GM12874 (cell line): ENCODE measurements at regions not wholly inside any gene's neighbourhood (a gene's known extent, or its start where the extent isn't known, plus 50 kb on each side); places are given as distances from the start of the nearest gene placed in this dataset.

ENCODE experiments used
- TF ChIP-seq, protein P1 (sequence below): IDR thresholded peaks from 2 replicates; pipeline ENCODE4 v1.5.1; 2011; ENCODE audit warnings: low read depth, mild to moderate bottlenecking, control low read depth, low read length, moderate library complexity; ENCODE audit not compliant: insufficient read depth

DNA sequence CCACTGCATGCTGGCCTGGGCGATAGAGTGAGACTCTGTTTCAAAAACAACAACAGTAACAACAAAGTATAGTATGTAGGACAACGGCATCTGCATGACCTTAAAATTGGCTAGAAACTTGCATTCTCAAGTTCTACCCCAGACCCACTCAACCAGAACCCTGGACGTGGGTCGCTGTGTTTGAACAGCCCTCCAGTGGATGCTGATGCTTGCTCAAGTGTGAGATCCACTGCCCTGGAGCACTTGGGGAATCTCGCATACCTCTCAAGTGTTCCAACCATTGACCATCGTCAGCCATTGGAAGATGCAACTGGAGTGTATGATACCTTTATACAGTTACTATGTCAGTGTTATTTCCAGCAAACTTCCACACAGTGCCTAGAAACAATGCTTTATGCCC, 435.9 kb downstream of the DCDC2C start:
- TF ChIP-seq, protein P1, sequence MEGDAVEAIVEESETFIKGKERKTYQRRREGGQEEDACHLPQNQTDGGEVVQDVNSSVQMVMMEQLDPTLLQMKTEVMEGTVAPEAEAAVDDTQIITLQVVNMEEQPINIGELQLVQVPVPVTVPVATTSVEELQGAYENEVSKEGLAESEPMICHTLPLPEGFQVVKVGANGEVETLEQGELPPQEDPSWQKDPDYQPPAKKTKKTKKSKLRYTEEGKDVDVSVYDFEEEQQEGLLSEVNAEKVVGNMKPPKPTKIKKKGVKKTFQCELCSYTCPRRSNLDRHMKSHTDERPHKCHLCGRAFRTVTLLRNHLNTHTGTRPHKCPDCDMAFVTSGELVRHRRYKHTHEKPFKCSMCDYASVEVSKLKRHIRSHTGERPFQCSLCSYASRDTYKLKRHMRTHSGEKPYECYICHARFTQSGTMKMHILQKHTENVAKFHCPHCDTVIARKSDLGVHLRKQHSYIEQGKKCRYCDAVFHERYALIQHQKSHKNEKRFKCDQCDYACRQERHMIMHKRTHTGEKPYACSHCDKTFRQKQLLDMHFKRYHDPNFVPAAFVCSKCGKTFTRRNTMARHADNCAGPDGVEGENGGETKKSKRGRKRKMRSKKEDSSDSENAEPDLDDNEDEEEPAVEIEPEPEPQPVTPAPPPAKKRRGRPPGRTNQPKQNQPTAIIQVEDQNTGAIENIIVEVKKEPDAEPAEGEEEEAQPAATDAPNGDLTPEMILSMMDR = no peak

DNA sequence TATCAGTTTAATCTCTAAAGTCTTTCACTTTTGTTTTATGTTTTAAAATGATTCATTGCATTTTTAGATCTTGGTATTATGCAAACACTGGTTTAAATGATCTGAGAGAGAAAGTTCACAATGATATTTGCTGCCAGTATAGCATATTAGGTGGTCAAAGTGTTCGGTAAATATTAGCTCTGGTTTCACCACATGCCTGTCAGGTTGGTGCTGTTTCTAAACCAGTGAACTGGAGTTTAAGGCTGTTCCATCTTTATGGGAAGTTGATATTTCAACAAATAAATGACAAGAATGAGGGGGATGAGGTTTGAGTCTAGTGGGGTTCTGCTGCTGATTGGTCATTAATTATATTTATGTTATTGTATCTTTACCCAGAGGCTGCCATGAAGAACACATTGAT, 436.4 kb downstream of the DCDC2C start:
- TF ChIP-seq, protein P1 = no peak

DNA sequence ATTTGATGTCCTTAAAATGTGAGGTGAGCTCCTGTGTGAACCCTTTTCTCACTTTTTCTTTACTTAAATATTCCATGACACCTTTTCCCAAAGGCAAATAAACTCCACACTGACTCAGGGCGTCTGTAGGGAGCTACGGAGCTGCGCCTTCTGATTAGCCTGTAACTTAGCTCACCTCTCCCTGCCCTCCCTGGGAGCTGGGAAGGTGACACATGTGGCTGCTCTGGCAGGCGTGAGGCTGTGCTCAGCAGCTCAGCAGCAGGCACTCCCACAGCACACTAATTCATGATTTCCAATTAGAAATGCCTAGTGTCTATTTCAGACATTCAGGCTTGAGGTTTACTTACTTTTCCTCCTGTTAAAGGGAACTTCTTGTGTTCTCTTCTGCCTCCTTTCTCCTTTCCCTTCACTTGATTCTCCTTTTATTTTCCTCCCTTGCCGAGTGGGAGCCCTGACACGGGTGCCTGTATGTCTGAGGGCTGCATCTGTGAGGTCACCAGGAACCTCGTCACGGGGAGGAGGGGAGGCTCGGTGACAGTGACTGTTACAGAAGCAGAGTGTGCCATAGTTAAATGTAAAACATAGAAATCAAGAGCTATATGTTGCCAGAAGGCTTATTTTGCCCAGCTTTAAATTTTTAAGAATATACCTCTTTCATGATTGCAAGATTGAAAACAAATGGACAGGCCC, 437.1 kb downstream of the DCDC2C start:
- TF ChIP-seq, protein P1 = no peak

DNA sequence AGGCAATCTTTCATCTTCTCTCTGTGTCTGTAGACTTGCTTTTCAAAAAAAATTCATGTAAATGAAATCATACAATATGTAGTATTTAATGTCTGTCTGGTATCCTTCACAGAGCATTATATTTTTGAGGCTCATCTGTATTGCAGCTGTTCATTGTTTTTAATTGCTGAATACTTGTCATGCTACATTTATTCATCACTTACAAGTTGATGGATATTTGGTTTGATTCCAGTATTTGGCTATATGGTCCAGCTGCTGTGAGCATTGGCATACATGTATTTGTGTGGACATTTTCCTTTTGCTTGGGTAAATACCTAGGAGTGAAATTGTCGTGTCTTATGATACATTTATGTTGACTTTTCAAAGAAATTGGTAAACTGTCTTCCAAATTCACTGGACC, 441.4 kb downstream of the DCDC2C start:
- TF ChIP-seq, protein P1 = no peak

DNA sequence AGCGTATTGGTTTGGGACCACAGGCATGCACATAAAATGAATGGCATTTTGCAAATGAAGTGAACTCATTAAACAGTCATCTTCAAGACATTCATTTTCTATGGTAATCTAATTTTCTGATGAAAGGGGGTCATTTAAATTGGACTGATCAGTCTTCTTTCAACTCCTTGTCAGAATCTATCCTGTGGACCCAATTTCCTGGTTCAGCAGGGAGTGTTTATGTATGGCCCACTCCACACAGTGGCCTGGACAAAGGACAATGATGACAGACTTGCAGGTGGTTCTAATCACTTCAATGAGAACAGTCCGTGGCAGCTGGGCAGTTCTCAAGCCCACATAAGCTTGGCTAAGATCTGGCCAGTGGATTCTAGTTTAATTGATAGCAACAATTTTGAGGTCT, 448.1 kb downstream of the DCDC2C start:
- TF ChIP-seq, protein P1 = no peak

DNA sequence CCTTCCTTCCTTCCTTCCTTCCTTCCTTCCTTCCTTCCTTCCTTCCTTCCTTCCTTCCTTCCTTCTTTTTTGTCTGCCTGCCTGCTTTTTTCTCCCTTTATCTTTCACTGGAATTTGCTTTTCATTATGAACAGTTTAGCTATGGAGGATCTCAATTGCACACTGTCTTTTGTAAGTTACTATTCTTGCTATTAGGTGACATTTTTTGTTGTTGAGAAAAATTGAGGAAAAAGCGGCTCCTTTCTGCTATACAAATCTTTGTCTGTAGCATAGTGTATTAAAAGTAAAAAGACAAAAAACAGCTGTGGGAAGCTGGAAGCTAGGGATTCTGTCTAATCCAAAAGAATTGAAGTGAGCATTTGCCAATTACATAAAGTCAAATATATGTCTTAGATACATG, 448.7 kb downstream of the DCDC2C start:
- TF ChIP-seq, protein P1 = no peak

DNA sequence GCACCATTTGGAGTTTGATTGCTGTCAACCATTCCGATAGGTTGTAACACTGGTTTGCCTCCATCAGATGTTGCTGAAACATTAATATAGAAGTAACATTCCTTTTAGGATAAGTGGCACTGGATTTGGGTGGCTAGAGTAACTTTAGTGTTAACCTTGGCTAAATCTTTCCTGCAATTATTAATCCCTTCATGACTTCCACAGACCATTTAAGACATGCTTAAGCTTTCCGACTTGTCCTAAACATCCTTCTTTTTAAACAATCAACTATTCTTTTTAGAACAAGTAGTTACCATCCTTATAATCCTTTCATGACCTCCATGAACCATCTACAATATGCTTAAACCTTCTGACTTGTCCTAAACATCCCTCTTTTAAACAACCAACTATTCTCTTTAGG, 465.5 kb downstream of the DCDC2C start:
- TF ChIP-seq, protein P1 = no peak
